Gastroesophageal sphincter (tissue), 4 donors: ENCODE measurements at regions not wholly inside any gene's neighbourhood (a gene's known extent, or its start where the extent isn't known, plus 50 kb on each side); places are given as distances from the start of the nearest gene placed in this dataset.
"Not testable (repeated sequence)": the region's sequence is repeated elsewhere in the genome, so short reads cannot be mapped to it uniquely, and the experiment has no call there.

Experiments used
- ATAC-seq: fragments of 150-250 bp; one replicate; pipeline ENCODE4 v1.9.1; 2016; ENCODE audit warnings: mild to moderate bottlenecking, moderate library complexity
- H3K27ac ChIP-seq, 4 donors: fragments of 200-600 bp; sonication (generic) in 3 of 4; 1 replicate in 3 of 4; 2 replicates in 1 of 4; pipeline ENCODE4 v1.5.1; 2016 to 2019
- H3K27me3 ChIP-seq: fragments of 200-600 bp; sonication (generic); one replicate; pipeline ENCODE4 v1.5.1; 2019
- H3K36me3 ChIP-seq, 2 donors: fragments of 200-600 bp; sonication (generic); one replicate each; pipeline ENCODE4 v1.5.1; 2019; ENCODE audit warnings: control low read depth in 1 of 2
- H3K4me1 ChIP-seq, 3 donors: fragments of 200-600 bp; sonication (generic); 1 replicate in 2 of 3; 2 replicates in 1 of 3; pipeline ENCODE4 v1.5.1; 2016 to 2019; ENCODE audit warnings: control low read depth in 2 of 3
- H3K4me3 ChIP-seq, 2 donors: fragments of 200-600 bp; sonication (generic); one replicate each; pipeline ENCODE4 v1.5.1; 2019; ENCODE audit warnings: mild to moderate bottlenecking in 1 of 2, moderate library complexity in 1 of 2
- H3K9me3 ChIP-seq, 3 donors: fragments of 200-600 bp; sonication (generic); one replicate each; pipeline ENCODE4 v1.5.1; 2017 to 2019; ENCODE audit warnings: control low read depth in 2 of 3
- EP300 ChIP-seq: sonication (generic); formaldehyde crosslinking; IDR thresholded peaks from one replicate; pipeline ENCODE4 v1.6.1; 2017; ENCODE audit warnings: antibody characterized with exemption, mild to moderate bottlenecking
- POLR2A ChIP-seq, 2 donors: fragments of 450-650 bp; IDR thresholded peaks; one replicate each; pipeline ENCODE4 v1.6.1; 2017; ENCODE audit warnings: antibody characterized with exemption in 2 of 2, mild to moderate bottlenecking in 2 of 2, moderate library complexity in 1 of 2
- POLR2AphosphoS5 ChIP-seq: sonication (generic); formaldehyde crosslinking; IDR thresholded peaks from one replicate; pipeline ENCODE4 v1.6.1; 2017; ENCODE audit warnings: antibody characterized with exemption
- WGBS, 2 donors: methylation state at CpG; one replicate each; pipeline ENCODE4 v1.1.5; 2018; ENCODE audit warnings: low coverage in 1 of 2; 5-methylcytosine and 5-hydroxymethylcytosine counted together
- TF ChIP-seq, protein P1 (sequence below), 4 experiments: fragments of 200-600 bp in 2 of 4; fragments of 450-650 bp in 2 of 4; sonication (generic) in 1 of 4; IDR thresholded peaks; one replicate each; pipeline ENCODE4 v1.5.1; 2017 to 2019; ENCODE audit warnings: antibody characterized with exemption in 4 of 4, mild to moderate bottlenecking in 2 of 4, moderate library complexity in 2 of 4

DNA sequence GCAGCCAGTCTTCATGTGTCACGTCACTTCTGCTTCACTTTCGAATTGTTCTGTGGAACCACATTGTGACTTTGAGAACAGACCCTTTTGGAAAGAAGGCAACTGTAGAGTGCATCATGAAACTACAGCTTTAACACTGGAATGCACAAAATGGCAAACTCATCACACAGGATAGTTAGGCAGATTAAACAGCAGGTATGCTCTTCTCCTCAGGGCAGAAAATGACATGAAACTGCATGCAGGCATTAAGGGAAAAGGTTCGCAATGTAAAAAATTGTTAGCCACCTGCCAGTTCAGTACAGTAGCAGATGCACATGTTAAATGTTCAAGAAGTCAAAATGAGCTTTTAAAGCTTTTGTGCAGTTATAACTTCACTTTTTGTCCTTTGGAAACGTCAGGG, 864.6 kb upstream of the IGFBP7 start:
- TF ChIP-seq, protein P1, sequence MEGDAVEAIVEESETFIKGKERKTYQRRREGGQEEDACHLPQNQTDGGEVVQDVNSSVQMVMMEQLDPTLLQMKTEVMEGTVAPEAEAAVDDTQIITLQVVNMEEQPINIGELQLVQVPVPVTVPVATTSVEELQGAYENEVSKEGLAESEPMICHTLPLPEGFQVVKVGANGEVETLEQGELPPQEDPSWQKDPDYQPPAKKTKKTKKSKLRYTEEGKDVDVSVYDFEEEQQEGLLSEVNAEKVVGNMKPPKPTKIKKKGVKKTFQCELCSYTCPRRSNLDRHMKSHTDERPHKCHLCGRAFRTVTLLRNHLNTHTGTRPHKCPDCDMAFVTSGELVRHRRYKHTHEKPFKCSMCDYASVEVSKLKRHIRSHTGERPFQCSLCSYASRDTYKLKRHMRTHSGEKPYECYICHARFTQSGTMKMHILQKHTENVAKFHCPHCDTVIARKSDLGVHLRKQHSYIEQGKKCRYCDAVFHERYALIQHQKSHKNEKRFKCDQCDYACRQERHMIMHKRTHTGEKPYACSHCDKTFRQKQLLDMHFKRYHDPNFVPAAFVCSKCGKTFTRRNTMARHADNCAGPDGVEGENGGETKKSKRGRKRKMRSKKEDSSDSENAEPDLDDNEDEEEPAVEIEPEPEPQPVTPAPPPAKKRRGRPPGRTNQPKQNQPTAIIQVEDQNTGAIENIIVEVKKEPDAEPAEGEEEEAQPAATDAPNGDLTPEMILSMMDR (IDR thresholded peaks at IDR 0.05): no peak
- TF ChIP-seq POLR2AphosphoS5 (no peak), EP300 (no peak), POLR2A (IDR thresholded peaks at IDR 0.05) (no peak)
- no peaks in the 10 kb centered on the region for H3K36me3 ChIP-seq
- H3K4me1 ChIP-seq: no peaks in the 10 kb centered on the region
- H3K9me3 ChIP-seq: no peaks in the 10 kb centered on the region
- no peak overlapping the region for H3K27ac ChIP-seq
- H3K4me3 ChIP-seq: no peak overlapping the region
- no peaks in the 10 kb centered on the region for H3K27me3 ChIP-seq
- ATAC-seq: no peak
- WGBS, 2 donors: 62 to 100% methylated on average over 2 to 4 of the region's 4 CpGs

DNA sequence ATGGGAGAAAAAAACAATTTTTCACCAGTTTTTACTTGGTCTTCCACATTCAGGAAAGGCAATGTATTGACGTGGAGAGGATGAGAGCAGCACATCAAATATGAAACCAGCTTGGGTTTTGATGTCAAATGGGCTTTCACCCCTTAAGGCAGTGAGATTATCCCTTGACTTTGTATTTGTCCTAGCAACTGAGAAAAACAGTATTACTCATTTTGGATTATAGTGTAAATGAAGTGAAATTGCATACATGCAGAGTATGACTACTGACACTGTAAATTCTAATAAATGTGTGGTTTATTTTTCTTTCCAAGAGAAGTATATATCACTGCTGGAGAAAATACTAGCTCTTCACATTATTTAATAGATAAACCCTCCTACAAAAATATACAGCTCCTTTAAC, 863.6 kb upstream of the IGFBP7 start:
- no peak for ATAC-seq
- H3K9me3 ChIP-seq: no peaks in the 10 kb centered on the region
- no peak overlapping the region for H3K27ac ChIP-seq
- H3K4me3 ChIP-seq: no peak overlapping the region
- no peaks in the 10 kb centered on the region for H3K27me3 ChIP-seq
- 29 to 54% methylated on average over 1 of the region's 1 CpG for WGBS, 2 donors
- TF ChIP-seq POLR2A (IDR thresholded peaks at IDR 0.05): no peak
- no peaks in the 10 kb centered on the region for H3K36me3 ChIP-seq
- no peaks in the 10 kb centered on the region for H3K4me1 ChIP-seq

DNA sequence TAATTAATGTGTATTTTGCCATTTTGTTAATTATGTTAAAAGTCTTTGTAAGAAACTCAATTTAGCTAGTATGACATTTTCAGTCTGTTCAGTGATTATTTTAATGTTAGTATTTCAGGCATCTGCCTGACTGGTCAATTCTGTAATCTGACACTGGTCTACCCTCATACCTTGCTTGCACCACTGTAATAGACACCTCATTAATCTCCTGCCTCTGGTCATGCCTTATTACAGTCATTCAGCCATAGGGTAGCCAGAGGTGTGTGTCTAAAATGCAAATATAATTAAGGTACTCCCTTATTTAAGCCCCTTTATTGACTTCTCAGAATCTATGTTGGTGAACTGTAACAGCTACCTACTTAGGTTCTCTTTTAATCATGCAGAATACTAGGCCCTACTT, 861.1 kb upstream of the IGFBP7 start:
- Histone ChIP-seq H3K4me3 (no peak overlapping the region), H3K27ac (no peak overlapping the region), H3K36me3 (no peaks in the 10 kb centered on the region), H3K27me3 (no peaks in the 10 kb centered on the region), H3K4me1 (no peaks in the 10 kb centered on the region), H3K9me3 (peaks cover 0 to 13% (median 0%) of the 10 kb centered on the region in 3 donors)
- TF ChIP-seq EP300: no peak
- TF ChIP-seq POLR2AphosphoS5: no peak
- TF ChIP-seq, protein P1 (IDR thresholded peaks at IDR 0.05): no peak
- TF ChIP-seq POLR2A (IDR thresholded peaks at IDR 0.05): no peak
- ATAC-seq: no peak

DNA sequence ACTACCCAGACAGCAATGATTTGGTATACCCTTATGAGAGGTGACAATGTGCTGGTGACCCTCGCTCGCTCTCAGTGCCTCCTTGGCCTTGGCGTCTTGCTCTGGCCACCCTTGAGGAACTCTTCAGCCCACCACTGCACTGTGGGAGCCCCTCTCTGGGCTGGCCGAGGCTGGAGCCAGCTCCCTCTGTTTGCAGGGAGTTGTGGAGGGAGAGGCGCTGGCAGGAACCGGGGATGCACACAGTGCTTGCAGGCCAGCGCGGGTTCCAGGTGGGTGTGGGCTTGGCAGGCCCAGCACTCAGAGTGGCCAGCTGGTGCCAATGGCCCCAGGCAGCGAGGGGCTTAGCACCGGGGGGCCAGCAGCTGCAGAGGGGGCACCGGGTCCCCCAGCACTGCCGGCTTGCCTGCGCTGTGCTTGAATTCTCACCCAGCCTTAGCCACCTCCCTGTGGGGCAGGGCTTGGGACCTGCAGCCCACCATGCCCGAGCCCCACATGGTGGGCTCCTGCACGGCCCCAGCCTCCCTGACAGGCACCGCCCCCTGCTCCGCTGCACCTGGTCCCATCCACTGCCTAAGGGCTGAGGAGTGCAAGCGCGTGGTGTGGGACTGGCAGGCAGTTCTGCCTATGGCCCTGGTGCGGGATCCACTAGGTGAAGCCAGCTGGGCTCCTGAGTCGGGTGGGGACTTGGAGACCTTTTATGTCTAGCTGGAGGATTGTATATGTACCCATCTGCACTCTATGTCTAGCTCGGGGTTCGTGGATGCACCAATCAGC, 857.0 kb upstream of the IGFBP7 start:
- Histone ChIP-seq H3K27me3 (no peaks in the 10 kb centered on the region), H3K9me3 (peaks cover 0 to 22% (median 0%) of the 10 kb centered on the region in 3 donors), H3K4me3 (no peak overlapping the region), H3K4me1 (no peaks in the 10 kb centered on the region), H3K36me3 (no peaks in the 10 kb centered on the region), H3K27ac (no peak overlapping the region)
- 85% methylated on average over 3 of the region's 23 CpGs; no CpG with 5 or more reads in 1 of the 2 donors for WGBS, 2 donors
- ATAC-seq: no peak
- no peak for TF ChIP-seq POLR2AphosphoS5
- no peak for TF ChIP-seq EP300
- TF ChIP-seq, protein P1 (IDR thresholded peaks at IDR 0.05): no peak
- no peak for TF ChIP-seq POLR2A (IDR thresholded peaks at IDR 0.05)

DNA sequence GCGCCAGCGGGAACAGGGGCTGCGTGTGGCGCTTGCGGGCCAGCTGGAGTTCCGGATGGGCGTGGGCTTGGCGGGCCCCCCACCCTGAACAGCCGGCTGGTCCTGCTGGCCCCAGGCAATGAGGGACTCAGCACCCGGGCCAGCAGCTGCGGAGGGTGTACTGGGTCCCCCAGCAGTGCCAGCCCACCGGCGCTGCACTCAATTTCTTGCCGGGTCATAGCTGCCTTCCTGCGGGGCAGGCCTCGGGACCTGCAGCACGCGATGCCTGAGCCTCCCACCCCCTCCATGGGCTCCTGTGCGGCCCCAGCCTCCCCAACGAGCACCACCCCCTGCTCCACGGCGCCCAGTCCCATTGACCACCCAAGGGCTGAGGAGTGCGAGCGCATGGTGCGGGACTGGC, 855.2 kb upstream of the IGFBP7 start:
- not testable (repeated sequence) for H3K27me3 ChIP-seq, H3K4me1 ChIP-seq, H3K4me3 ChIP-seq, H3K27ac ChIP-seq, ATAC-seq, H3K36me3 ChIP-seq
- no CpG with 5 or more reads among the region's 25 CpGs for WGBS, 2 donors
- peaks cover 0 to 22% (median 0%) of the 10 kb centered on the region in 3 donors for H3K9me3 ChIP-seq

DNA sequence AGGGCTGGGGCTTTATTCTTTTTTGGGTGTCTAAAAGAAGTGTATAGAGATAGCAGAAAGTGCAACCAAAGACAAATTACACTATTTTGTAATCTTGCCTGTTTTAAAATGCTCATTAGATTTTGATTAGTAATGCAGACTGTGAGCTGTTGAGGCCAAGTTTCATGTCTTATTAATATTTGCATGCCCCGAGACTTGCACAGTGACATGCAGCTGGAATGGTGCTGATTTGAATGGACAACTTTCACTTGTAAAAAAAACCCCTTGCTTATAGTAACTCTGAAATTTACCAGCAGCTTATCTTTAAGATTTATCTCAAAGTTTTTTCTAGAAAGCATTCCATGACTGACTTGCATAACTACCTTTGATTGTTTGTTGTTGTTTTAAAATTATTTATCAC, 835.1 kb upstream of the IGFBP7 start:
- H3K9me3 ChIP-seq: no peaks in the 10 kb centered on the region
- no peak for TF ChIP-seq EP300
- no peak for TF ChIP-seq POLR2A (IDR thresholded peaks at IDR 0.05)
- no peak for TF ChIP-seq POLR2AphosphoS5
- TF ChIP-seq, protein P1 (IDR thresholded peaks at IDR 0.05): no peak
- H3K4me3 ChIP-seq: no peak overlapping the region
- WGBS, 2 donors: 65 to 80% methylated on average over 1 of the region's 1 CpG
- no peaks in the 10 kb centered on the region for H3K27me3 ChIP-seq
- no peaks in the 10 kb centered on the region for H3K36me3 ChIP-seq
- no peaks in the 10 kb centered on the region for H3K4me1 ChIP-seq
- ATAC-seq: no peak
- H3K27ac ChIP-seq: no peak overlapping the region
